ENCODE measurements at regions not wholly inside any gene's neighbourhood (a gene's known extent, or its start where the extent isn't known, plus 50 kb on each side); places are given as distances from the start of the nearest gene placed in this dataset.

DNA sequence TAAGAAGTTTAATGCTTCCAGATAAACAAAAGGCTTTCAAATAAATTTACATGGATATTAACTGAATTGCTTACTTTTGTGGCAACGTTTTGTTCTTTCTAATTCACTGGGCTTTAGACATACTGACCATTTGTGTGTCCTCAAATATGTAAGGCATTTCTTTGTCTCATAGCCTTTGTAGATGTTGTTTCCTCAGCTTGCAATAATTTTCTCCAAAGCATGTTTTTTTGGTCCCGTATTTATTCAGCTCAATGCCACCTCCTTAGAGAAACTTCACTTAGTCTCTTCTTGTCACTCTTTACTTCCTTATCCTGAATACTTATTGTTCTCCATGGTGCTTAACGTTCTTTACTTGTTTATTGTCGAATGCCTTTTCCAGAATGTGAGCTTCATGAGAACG is 98.5 kb downstream of the NUP35 start:
- TF ChIP-seq, protein P1, sequence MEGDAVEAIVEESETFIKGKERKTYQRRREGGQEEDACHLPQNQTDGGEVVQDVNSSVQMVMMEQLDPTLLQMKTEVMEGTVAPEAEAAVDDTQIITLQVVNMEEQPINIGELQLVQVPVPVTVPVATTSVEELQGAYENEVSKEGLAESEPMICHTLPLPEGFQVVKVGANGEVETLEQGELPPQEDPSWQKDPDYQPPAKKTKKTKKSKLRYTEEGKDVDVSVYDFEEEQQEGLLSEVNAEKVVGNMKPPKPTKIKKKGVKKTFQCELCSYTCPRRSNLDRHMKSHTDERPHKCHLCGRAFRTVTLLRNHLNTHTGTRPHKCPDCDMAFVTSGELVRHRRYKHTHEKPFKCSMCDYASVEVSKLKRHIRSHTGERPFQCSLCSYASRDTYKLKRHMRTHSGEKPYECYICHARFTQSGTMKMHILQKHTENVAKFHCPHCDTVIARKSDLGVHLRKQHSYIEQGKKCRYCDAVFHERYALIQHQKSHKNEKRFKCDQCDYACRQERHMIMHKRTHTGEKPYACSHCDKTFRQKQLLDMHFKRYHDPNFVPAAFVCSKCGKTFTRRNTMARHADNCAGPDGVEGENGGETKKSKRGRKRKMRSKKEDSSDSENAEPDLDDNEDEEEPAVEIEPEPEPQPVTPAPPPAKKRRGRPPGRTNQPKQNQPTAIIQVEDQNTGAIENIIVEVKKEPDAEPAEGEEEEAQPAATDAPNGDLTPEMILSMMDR (IDR thresholded peaks at IDR 0.05), result no peak
- no peak for TF ChIP-seq EP300 (IDR thresholded peaks at IDR 0.05)
